NCI-H345 treated with DMSO at 0.1 percent for 48 hours (cell line): ENCODE measurements at regions not wholly inside any gene's neighbourhood (a gene's known extent, or its start where the extent isn't known, plus 50 kb on each side); places are given as distances from the start of the nearest gene placed in this dataset.
A peak's percentile ranks its signal among the peaks of the same experiment; 100 is the strongest.
"Not testable (repeated sequence)": the region's sequence is repeated elsewhere in the genome, so short reads cannot be mapped to it uniquely, and the experiment has no call there.

Experiments
- DNase-seq: peaks from one replicate; lab custom pipeline; 2025; ENCODE audit not compliant: unreplicated experiment; lab: John Stamatoyannopoulos, UW

- not testable (repeated sequence) for DNase-seq
Observed at GRCh38 chr2:16415861-16416260, 249.8 kb downstream of the CYRIA start.

- DNase-seq = no peak
Observed at GRCh38 chr2:16413947-16414346, 251.7 kb downstream of the CYRIA start.

GRCh38 chr2:16413285-16413684, 252.3 kb downstream of the CYRIA start:
- DNase-seq = no peak

GRCh38 chr2:16412321-16413030, 253.2 kb downstream of the CYRIA start:
- no peak for DNase-seq

GRCh38 chr2:16411788-16412187, 253.8 kb downstream of the CYRIA start:
- no peak for DNase-seq

GRCh38 chr2:16409849-16410248, 255.8 kb downstream of the CYRIA start:
- no peak for DNase-seq

GRCh38 chr2:16409006-16409390, 256.6 kb downstream of the CYRIA start:
- DNase-seq = no peak

- no peak for DNase-seq
Observed at GRCh38 chr2:16408331-16409005, 257.2 kb downstream of the CYRIA start.

- no peak for DNase-seq
Observed at GRCh38 chr2:16407358-16407757, 258.3 kb downstream of the CYRIA start.

- DNase-seq = no peak
Observed at GRCh38 chr2:16406496-16407289, 258.9 kb downstream of the CYRIA start.

- no peak for DNase-seq
Observed at GRCh38 chr2:16405551-16405950, 260.1 kb downstream of the CYRIA start.

- peak; percentile 22 for DNase-seq
Observed at GRCh38 chr2:16404551-16405300, 260.9 kb downstream of the CYRIA start.

- DNase-seq = no peak
Observed at GRCh38 chr2:16404146-16404545, 261.5 kb downstream of the CYRIA start.

- DNase-seq = no peak
Observed at GRCh38 chr2:16402891-16403290, 262.7 kb downstream of the CYRIA start.

- DNase-seq = no peak
Observed at GRCh38 chr2:16401761-16402300, 263.8 kb downstream of the CYRIA start.

- DNase-seq = no peak
Observed at GRCh38 chr2:16400127-16400623, 265.5 kb downstream of the CYRIA start.

GRCh38 chr2:16398486-16399043, 267.1 kb downstream of the CYRIA start:
- no peak for DNase-seq

- DNase-seq = no peak
Observed at GRCh38 chr2:16397681-16398475, 267.8 kb downstream of the CYRIA start.

GRCh38 chr2:16396986-16397385, 268.6 kb downstream of the CYRIA start:
- DNase-seq = no peak

GRCh38 chr2:16396171-16396570, 269.5 kb downstream of the CYRIA start:
- no peak for DNase-seq
